K562 (cell line): ENCODE measurements at regions not wholly inside any gene's neighbourhood (a gene's known extent, or its start where the extent isn't known, plus 50 kb on each side); places are given as distances from the start of the nearest gene placed in this dataset.

Experiments
- ATAC-seq: fragments of 200-7000 bp; cut with Tn5 transposase; 3 replicates; pipeline ENCODE4 v1.9.1; 2020; ENCODE audit warnings: moderate library complexity
- BruUV-seq: library from RNA; stranded (reverse); fragments of 400-500 nt; replicated peaks from 2 replicates; lab custom pipeline; 2021; lab: Mats Ljungman, UMichigan
- CTCF ChIA-PET: fragments of 300-600 bp; formaldehyde crosslinking; extraction: SDS; loops from one replicate; lab custom pipeline; 2021; ENCODE audit warnings: low intra/inter-chr PET ratio; lab: Yijun Ruan, JAX
- POLR2A ChIA-PET: fragments of 300-600, 350-650 bp; sonication (Branson Sonifier 250); formaldehyde crosslinking; extraction: SDS; loops from one replicate; lab custom pipeline; 2021; ENCODE audit warnings: antibody characterized with exemption, inconsistent platforms; lab: Yijun Ruan, JAX
- DNase-seq, 4 experiments: peaks; one replicate each; pipeline versions ENCODE4 v3.0.0 to v3.0.0-alpha.2; 2011 to 2018; ENCODE audit warnings: low spot score in 3 of 4, mixed read lengths in 3 of 4; ENCODE audit errors: extremely low read depth in 1 of 4
- FAIRE-seq: peaks from 2 replicates; lab custom pipeline; 2011; peaks lifted over from hg19 to GRCh38; lab: Jason Lieb, UNC
- H2AFZ ChIP-seq: 2 replicates; pipeline ENCODE4 v1.6.0; 2011; ENCODE audit warnings: low read depth, low read length, control low read depth, inconsistent platforms
- H3K27ac ChIP-seq: fragments of 200-600 bp; 3 replicates; pipeline ENCODE4 v1.8.0; 2011; ENCODE audit warnings: low read depth, mild to moderate bottlenecking, control low read depth, inconsistent platforms, low read length, moderate library complexity, mixed read lengths; ENCODE audit errors: extremely low read depth
- H3K27me3 ChIP-seq, 2 experiments: fragments of 300-600 bp in 1 of 2; 2 replicates in 1 of 2; 3 replicates in 1 of 2; pipeline versions ENCODE4 v1.6.0 to v1.8.0; 2011; ENCODE audit warnings: inconsistent platforms in 2 of 2, low read length in 2 of 2, mild to moderate bottlenecking in 1 of 2, mixed read lengths in 1 of 2, moderate library complexity in 1 of 2; ENCODE audit not compliant: control insufficient read depth in 2 of 2, insufficient read depth in 2 of 2
- H3K36me3 ChIP-seq: fragments of 300-600 bp; 3 replicates; pipeline ENCODE4 v1.8.0; 2011; ENCODE audit warnings: mild to moderate bottlenecking, low read length, inconsistent platforms; ENCODE audit not compliant: control insufficient read depth, insufficient read depth
- H3K4me1 ChIP-seq, 2 experiments: fragments of 200-600 bp in 1 of 2; replicated peaks in 1 of 2; 2 replicates in 1 of 2; 3 replicates in 1 of 2; pipeline versions ENCODE4 v1.5.1 to v1.8.0; 2011; ENCODE audit warnings: inconsistent platforms in 2 of 2, low read length in 2 of 2, mild to moderate bottlenecking in 1 of 2, mixed read lengths in 1 of 2, moderate library complexity in 1 of 2; ENCODE audit not compliant: control insufficient read depth in 2 of 2, insufficient read depth in 2 of 2
- H3K4me2 ChIP-seq: 2 replicates; pipeline ENCODE4 v1.6.1; 2011; ENCODE audit warnings: low read length, control low read depth, inconsistent platforms, mixed read lengths; ENCODE audit not compliant: insufficient read depth
- H3K4me3 ChIP-seq: fragments of 200-600 bp; sonication (generic), shearing (Covaris generic); 2 replicates; pipeline ENCODE4 v1.5.1; 2016; ENCODE audit warnings: control low read depth, inconsistent platforms
- H3K79me2 ChIP-seq: fragments of 200-600 bp; 3 replicates; pipeline ENCODE4 v1.8.0; 2011; ENCODE audit warnings: low read length, inconsistent platforms; ENCODE audit not compliant: control insufficient read depth, insufficient read depth
- H3K9ac ChIP-seq, 2 experiments: 2 replicates each; pipeline versions ENCODE4 v1.6.0 to v1.6.1; 2011; ENCODE audit warnings: low read depth in 2 of 2, low read length in 2 of 2, control low read depth in 1 of 2, inconsistent platforms in 1 of 2, mild to moderate bottlenecking in 1 of 2, mixed read lengths in 1 of 2; ENCODE audit not compliant: insufficient read depth in 1 of 2
- H3K9me1 ChIP-seq: one replicate; pipeline ENCODE4 v1.6.0; 2011; ENCODE audit warnings: inconsistent platforms, mild to moderate bottlenecking, low read length, moderate library complexity; ENCODE audit not compliant: control insufficient read depth, insufficient read depth
- H3K9me3 ChIP-seq: replicated peaks from 2 replicates; pipeline ENCODE4 v1.5.1; 2011; ENCODE audit warnings: low read depth, low read length, inconsistent platforms; ENCODE audit not compliant: control insufficient read depth, insufficient read depth
- H4K20me1 ChIP-seq: replicated peaks from 2 replicates; pipeline ENCODE4 v1.6.1; 2011; ENCODE audit warnings: low read length, inconsistent platforms, mixed read lengths; ENCODE audit not compliant: control insufficient read depth, insufficient read depth
- ARID3A ChIP-seq: IDR thresholded peaks from 2 replicates; pipeline ENCODE4 v1.6.1; 2012; ENCODE audit warnings: low read depth, low read length, improper control_type of control experiment, borderline replicate concordance
- CHD1 ChIP-seq: fragments of 200-600 bp; sonication (generic); IDR thresholded peaks from one replicate; pipeline ENCODE4 v1.6.1; 2012; ENCODE audit warnings: mild to moderate bottlenecking, moderate library complexity, low read length, inconsistent platforms
- CHD7 ChIP-seq: fragments of 200-600 bp; sonication (generic); IDR thresholded peaks from one replicate; pipeline ENCODE4 v1.6.1; 2012; ENCODE audit warnings: mild to moderate bottlenecking, low read depth, low read length, inconsistent platforms
- HMG20A ChIP-seq: fragments of 450-650 bp; formaldehyde crosslinking; conservative IDR thresholded peaks from 2 replicates; pipeline ENCODE4 v1.4.0; 2020; ENCODE audit warnings: mild to moderate bottlenecking, mixed read lengths
- MEF2A ChIP-seq: IDR thresholded peaks from 2 replicates; pipeline ENCODE4 v1.6.1; 2011; ENCODE audit warnings: low read depth, mild to moderate bottlenecking, low read length, moderate library complexity; ENCODE audit not compliant: control insufficient read depth
- MEIS2 ChIP-seq: fragments of 450-650 bp; IDR thresholded peaks from 2 replicates; pipeline ENCODE4 v1.6.1; 2014; ENCODE audit warnings: mild to moderate bottlenecking; ENCODE audit not compliant: partially characterized antibody
- POLR2A ChIP-seq: fragments of 450-650 bp; conservative IDR thresholded peaks from 2 replicates; pipeline ENCODE4 v1.6.1; 2016
- RAD51 ChIP-seq: fragments of 450-650 bp; IDR thresholded peaks from 2 replicates; pipeline ENCODE4 v1.7.1; 2016; ENCODE audit warnings: low read depth, mild to moderate bottlenecking, borderline replicate concordance
- TRIM28 ChIP-seq: fragments of 450-650 bp; IDR thresholded peaks from 2 replicates; pipeline ENCODE4 v1.6.1; 2017
- XRCC4 ChIP-seq: IDR thresholded peaks from one replicate; pipeline ENCODE4 v1.6.1; 2011; ENCODE audit not compliant: insufficient read depth, insufficient read length; ENCODE audit errors: extremely low read depth
- ZNF780A ChIP-seq: fragments of 250-450 bp; sonication (Bioruptor Pico); IDR thresholded peaks from 2 replicates; pipeline ENCODE4 v1.5.0; 2021; ENCODE audit warnings: mild to moderate bottlenecking
- WGBS: fragments of 100-300 bp; shearing (Covaris generic); methylation state at CpG from one replicate; pipeline ENCODE4 v1.1.6; 2016; ENCODE audit warnings: low coverage, mixed read lengths; ENCODE audit not compliant: insufficient coverage; ENCODE audit errors: missing lambda C conversion rate; 5-methylcytosine and 5-hydroxymethylcytosine counted together
- in situ Hi-C: fragments of 300-500 bp; cut with MboI; formaldehyde crosslinking; loops from 4 replicates; pipeline ENCODE4 v1.15.0; 2018; ENCODE audit warnings: inconsistent platforms, mixed read lengths
- intact Hi-C: fragments of 100-400 bp; cut with micrococcal nuclease; formaldehyde crosslinking; loops from 2 replicates; pipeline ENCODE4 v1.14.2; 2022

- CTCF ChIA-PET, result no interaction called here
- Histone ChIP-seq H3K79me2 (no peaks in the 10 kb centered on the region), H3K27ac (no peak overlapping the region), H3K4me2 (no peak overlapping the region), H2AFZ (no peak overlapping the region), H3K4me1 (peaks cover 0 to 49% of the 10 kb centered on the region in 2 experiments; a peak in 3 of 5 replicates), H4K20me1 (peaks cover 43% of the 10 kb centered on the region), H3K9me1 (no peaks in the 10 kb centered on the region), H3K27me3 (peaks cover 40 to 94% of the 10 kb centered on the region in 2 experiments; a peak in 4 of 5 replicates), H3K9ac (no peak overlapping the region), H3K9me3 (no peaks in the 10 kb centered on the region), H3K36me3 (no peaks in the 10 kb centered on the region), H3K4me3 (no peak overlapping the region)
- DNase-seq (no peak), FAIRE-seq (no peak), ATAC-seq (no peak)
- in situ Hi-C loops (no loop called here), intact Hi-C loops (no loop called here)
- POLR2A ChIA-PET, result no interaction called here
- no TSS peak for BruUV-seq
- TF ChIP-seq ZNF780A (no peak), MEF2A (no peak), RAD51 (no peak), POLR2A (no peak), HMG20A (no peak), CHD7 (no peak), ARID3A (no peak), MEIS2 (no peak), XRCC4 (no peak), TRIM28 (no peak), CHD1 (no peak)
- WGBS, result 16% methylated on average over 4 of the region's 4 CpGs
These were observed 73.4 kb upstream of the HGFAC start for GRCh38 chr4:3368334-3368733.
